ENCODE measurements at regions not wholly inside any gene's neighbourhood (a gene's known extent, or its start where the extent isn't known, plus 50 kb on each side); places are given as distances from the start of the nearest gene placed in this dataset.
A peak's percentile ranks its signal among the peaks of the same experiment; 100 is the strongest.

DNA sequence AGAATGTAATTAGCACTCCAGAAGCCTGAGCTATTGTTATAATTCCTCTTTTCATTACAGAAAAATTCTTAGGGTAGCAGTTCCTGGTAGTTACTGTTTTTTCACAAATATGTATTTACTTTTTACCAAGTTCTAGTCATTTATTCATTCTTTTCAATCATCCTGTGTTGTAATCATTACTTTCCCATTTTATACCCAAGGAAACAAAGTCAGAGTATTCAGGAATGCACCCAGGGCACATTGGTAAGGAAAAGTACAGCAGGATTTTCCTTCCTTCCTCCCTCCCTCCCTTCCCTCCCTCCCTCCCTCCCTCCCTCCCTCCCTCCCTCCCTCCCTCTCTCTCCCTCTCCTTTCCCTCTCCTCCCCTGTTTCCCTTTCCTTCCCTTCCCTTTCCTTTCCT is 115.9 kb upstream of the RBFOX1 start:
- TF ChIP-seq, protein P1, sequence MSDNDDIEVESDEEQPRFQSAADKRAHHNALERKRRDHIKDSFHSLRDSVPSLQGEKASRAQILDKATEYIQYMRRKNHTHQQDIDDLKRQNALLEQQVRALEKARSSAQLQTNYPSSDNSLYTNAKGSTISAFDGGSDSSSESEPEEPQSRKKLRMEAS (IDR thresholded peaks at IDR 0.05; ENCODE audit: low read depth, low read length) = no peak
- TF ChIP-seq, protein P2, sequence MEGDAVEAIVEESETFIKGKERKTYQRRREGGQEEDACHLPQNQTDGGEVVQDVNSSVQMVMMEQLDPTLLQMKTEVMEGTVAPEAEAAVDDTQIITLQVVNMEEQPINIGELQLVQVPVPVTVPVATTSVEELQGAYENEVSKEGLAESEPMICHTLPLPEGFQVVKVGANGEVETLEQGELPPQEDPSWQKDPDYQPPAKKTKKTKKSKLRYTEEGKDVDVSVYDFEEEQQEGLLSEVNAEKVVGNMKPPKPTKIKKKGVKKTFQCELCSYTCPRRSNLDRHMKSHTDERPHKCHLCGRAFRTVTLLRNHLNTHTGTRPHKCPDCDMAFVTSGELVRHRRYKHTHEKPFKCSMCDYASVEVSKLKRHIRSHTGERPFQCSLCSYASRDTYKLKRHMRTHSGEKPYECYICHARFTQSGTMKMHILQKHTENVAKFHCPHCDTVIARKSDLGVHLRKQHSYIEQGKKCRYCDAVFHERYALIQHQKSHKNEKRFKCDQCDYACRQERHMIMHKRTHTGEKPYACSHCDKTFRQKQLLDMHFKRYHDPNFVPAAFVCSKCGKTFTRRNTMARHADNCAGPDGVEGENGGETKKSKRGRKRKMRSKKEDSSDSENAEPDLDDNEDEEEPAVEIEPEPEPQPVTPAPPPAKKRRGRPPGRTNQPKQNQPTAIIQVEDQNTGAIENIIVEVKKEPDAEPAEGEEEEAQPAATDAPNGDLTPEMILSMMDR (IDR thresholded peaks at IDR 0.05; ENCODE audit: low read depth, low read length) = no peak
- no peak for DNase-seq (ENCODE audit: low read depth)
- no peak overlapping the region for H3K4me3 ChIP-seq (ENCODE audit: low read depth, low read length)

- H3K4me3 ChIP-seq (ENCODE audit: low read depth, low read length) = no peak overlapping the region
- TF ChIP-seq POLR2A (IDR thresholded peaks at IDR 0.05; ENCODE audit: extremely low read depth, insufficient read length) (no peak), MYC (IDR thresholded peaks at IDR 0.05; ENCODE audit: low read depth, low read length) (no peak)
- TF ChIP-seq, protein P2 (IDR thresholded peaks at IDR 0.05; ENCODE audit: low read depth, low read length) = no peak
- TF ChIP-seq, protein P1 (IDR thresholded peaks at IDR 0.05; ENCODE audit: low read depth, low read length) = no peak
- no peak for DNase-seq (ENCODE audit: low read depth)
Observed at GRCh38 chr16:7211781-7212180, 120.9 kb upstream of the RBFOX1 start.

- TF ChIP-seq, protein P1 (IDR thresholded peaks at IDR 0.05; ENCODE audit: low read depth, low read length) = no peak
- TF ChIP-seq, protein P2 (IDR thresholded peaks at IDR 0.05; ENCODE audit: low read depth, low read length) = no peak
- TF ChIP-seq POLR2A (IDR thresholded peaks at IDR 0.05; ENCODE audit: extremely low read depth, insufficient read length) = no peak
- DNase-seq (ENCODE audit: low read depth) = peak; percentile 66
- no peak overlapping the region for H3K4me3 ChIP-seq (ENCODE audit: low read depth, low read length)
Observed at GRCh38 chr16:7209598-7209997, 123.0 kb upstream of the RBFOX1 start.

- no peak for DNase-seq (ENCODE audit: low read depth)
- H3K4me3 ChIP-seq (ENCODE audit: low read depth, low read length) = no peak overlapping the region
- TF ChIP-seq POLR2A (IDR thresholded peaks at IDR 0.05; ENCODE audit: extremely low read depth, insufficient read length) (no peak), MYC (IDR thresholded peaks at IDR 0.05; ENCODE audit: low read depth, low read length) (no peak)
- TF ChIP-seq, protein P1 (IDR thresholded peaks at IDR 0.05; ENCODE audit: low read depth, low read length) = no peak
- TF ChIP-seq, protein P2 (IDR thresholded peaks at IDR 0.05; ENCODE audit: low read depth, low read length) = no peak
Observed at GRCh38 chr16:7206469-7206868, 126.2 kb upstream of the RBFOX1 start.

DNA sequence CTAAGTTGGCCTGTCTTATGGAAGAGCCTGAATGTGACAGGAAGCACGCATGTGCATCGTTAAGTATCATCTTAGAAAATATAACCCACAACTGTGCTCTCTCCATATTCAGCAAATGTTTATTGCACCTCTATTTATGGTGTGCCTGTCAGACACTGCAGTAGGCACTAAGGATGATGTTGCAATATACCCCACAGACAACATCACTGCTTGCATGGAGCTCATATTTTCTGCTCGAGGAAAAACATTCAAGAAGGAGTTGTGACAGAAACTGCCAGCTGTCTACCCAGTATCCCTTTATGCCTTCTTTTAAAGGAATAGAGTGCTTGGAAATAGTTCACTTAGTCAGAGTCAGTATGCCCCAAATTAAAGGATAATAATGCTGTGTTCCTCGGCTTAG is 132.3 kb upstream of the RBFOX1 start:
- H3K4me3 ChIP-seq (ENCODE audit: low read depth, low read length) = no peak overlapping the region
- TF ChIP-seq, protein P2 (IDR thresholded peaks at IDR 0.05; ENCODE audit: low read depth, low read length) = no peak
- no peak for TF ChIP-seq POLR2A (IDR thresholded peaks at IDR 0.05; ENCODE audit: extremely low read depth, insufficient read length)
- no peak for TF ChIP-seq MYC (IDR thresholded peaks at IDR 0.05; ENCODE audit: low read depth, low read length)
- TF ChIP-seq, protein P1 (IDR thresholded peaks at IDR 0.05; ENCODE audit: low read depth, low read length) = no peak
- DNase-seq (ENCODE audit: low read depth) = no peak

DNA sequence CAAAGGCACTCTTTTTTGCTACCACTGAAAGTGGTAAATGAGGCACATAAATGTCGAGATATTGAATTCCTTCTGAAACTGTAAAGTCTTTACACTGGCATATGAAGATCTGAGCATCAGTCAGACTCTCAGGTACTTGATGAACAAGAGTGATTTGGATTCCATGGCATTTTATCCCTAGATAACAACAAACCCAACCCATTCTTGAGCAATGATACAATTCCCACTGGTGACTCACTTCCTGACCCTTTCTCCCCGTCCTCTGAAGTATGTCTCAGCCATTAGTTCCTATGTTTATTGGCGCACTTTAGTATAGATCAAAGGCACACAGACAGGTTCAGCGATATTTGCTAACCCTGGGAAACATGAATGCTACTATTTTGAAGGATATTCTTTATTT is 147.0 kb upstream of the RBFOX1 start:
- H3K4me3 ChIP-seq (ENCODE audit: low read depth, low read length) = no peak overlapping the region
- TF ChIP-seq, protein P2 (IDR thresholded peaks at IDR 0.05; ENCODE audit: low read depth, low read length) = no peak
- TF ChIP-seq, protein P1 (IDR thresholded peaks at IDR 0.05; ENCODE audit: low read depth, low read length) = no peak
- TF ChIP-seq POLR2A (IDR thresholded peaks at IDR 0.05; ENCODE audit: extremely low read depth, insufficient read length) = no peak
- TF ChIP-seq MYC (IDR thresholded peaks at IDR 0.05; ENCODE audit: low read depth, low read length) = no peak
- DNase-seq (ENCODE audit: low read depth) = no peak
